ENCODE measurements at regions not wholly inside any gene's neighbourhood (a gene's known extent, or its start where the extent isn't known, plus 50 kb on each side); places are given as distances from the start of the nearest gene placed in this dataset.
"Not testable (repeated sequence)": the region's sequence is repeated elsewhere in the genome, so short reads cannot be mapped to it uniquely, and the experiment has no call there.

GRCh38 chr5:42109006-42109572 is 184.0 kb downstream of the FBXO4 start:
- no peak overlapping the region for H3K9ac ChIP-seq (ENCODE audit: control insufficient read depth, extremely low read depth, insufficient read depth, low read length)
- no peak overlapping the region for H3K27ac ChIP-seq (ENCODE audit: control insufficient read depth, insufficient read depth, low read length)
- no peaks in the 10 kb centered on the region for H3K27me3 ChIP-seq (ENCODE audit: control insufficient read depth, extremely low read depth, insufficient read depth, low read length)
- H2AFZ ChIP-seq (ENCODE audit: control insufficient read depth, low read length) = no peak overlapping the region
- H3K9me3 ChIP-seq (ENCODE audit: control insufficient read depth, low read depth, low read length) = no peaks in the 10 kb centered on the region
- no peak overlapping the region for H3K4me2 ChIP-seq (ENCODE audit: control insufficient read depth, extremely low read depth, insufficient read depth, low read depth, low read length)
- no peak for TF ChIP-seq EZH2 (IDR thresholded peaks at IDR 0.05; ENCODE audit: low read length)
- TF ChIP-seq CTCF (optimal IDR thresholded peaks at IDR 0.05 in 1 of 3, IDR thresholded peaks at IDR 0.05 in 1 of 3, conservative IDR thresholded peaks at IDR 0.05 in 1 of 3; ENCODE audit: extremely low read depth in 1 of 3, insufficient read depth in 2 of 3, low read length in 3 of 3) = no peak
- H3K9me1 ChIP-seq (ENCODE audit: control insufficient read depth, extremely low read depth, insufficient read depth, low read length) = no peaks in the 10 kb centered on the region
- no peaks in the 10 kb centered on the region for H3K4me1 ChIP-seq (ENCODE audit: control insufficient read depth, extremely low read depth, insufficient read depth, low read length)
- dilution Hi-C loops (cut with MboI; ENCODE audit: extremely low pct_ligation_motif_present, low sequenced_read_pairs) = no loop called here
- FAIRE-seq (no peak), DNase-seq (ENCODE audit: low read depth, low spot score) (no peak)
- H3K4me3 ChIP-seq (ENCODE audit: control insufficient read depth in 2 of 3, extremely low read depth in 1 of 3, insufficient read depth in 2 of 3, low read depth in 1 of 3, low read length in 3 of 3) = no peak overlapping the region
- H4K20me1 ChIP-seq (ENCODE audit: control insufficient read depth, extremely low read depth, insufficient read depth, low read length) = no peaks in the 10 kb centered on the region
- no peaks in the 10 kb centered on the region for H3K36me3 ChIP-seq (ENCODE audit: control insufficient read depth in 2 of 2, extremely low read depth in 1 of 2, insufficient read depth in 2 of 2, low read length in 2 of 2)
- no peaks in the 10 kb centered on the region for H3K79me2 ChIP-seq (ENCODE audit: control insufficient read depth, insufficient read depth, low read length)

GRCh38 chr5:42115721-42116120 is 190.6 kb downstream of the FBXO4 start:
- H3K9me3 ChIP-seq (ENCODE audit: control insufficient read depth, low read depth, low read length); H3K9me1 ChIP-seq (ENCODE audit: control insufficient read depth, extremely low read depth, insufficient read depth, low read length); dilution Hi-C loops (cut with MboI; ENCODE audit: extremely low pct_ligation_motif_present, low sequenced_read_pairs); H3K79me2 ChIP-seq (ENCODE audit: control insufficient read depth, insufficient read depth, low read length); H2AFZ ChIP-seq (ENCODE audit: control insufficient read depth, low read length); H3K36me3 ChIP-seq (ENCODE audit: control insufficient read depth in 2 of 2, extremely low read depth in 1 of 2, insufficient read depth in 2 of 2, low read length in 2 of 2); H3K27ac ChIP-seq (ENCODE audit: control insufficient read depth, insufficient read depth, low read length); H3K4me1 ChIP-seq (ENCODE audit: control insufficient read depth, extremely low read depth, insufficient read depth, low read length); FAIRE-seq; H3K4me2 ChIP-seq (ENCODE audit: control insufficient read depth, extremely low read depth, insufficient read depth, low read depth, low read length); H3K9ac ChIP-seq (ENCODE audit: control insufficient read depth, extremely low read depth, insufficient read depth, low read length); H4K20me1 ChIP-seq (ENCODE audit: control insufficient read depth, extremely low read depth, insufficient read depth, low read length); DNase-seq (ENCODE audit: low read depth, low spot score); H3K4me3 ChIP-seq (ENCODE audit: control insufficient read depth in 2 of 3, extremely low read depth in 1 of 3, insufficient read depth in 2 of 3, low read depth in 1 of 3, low read length in 3 of 3); H3K27me3 ChIP-seq (ENCODE audit: control insufficient read depth, extremely low read depth, insufficient read depth, low read length): not testable (repeated sequence)

GRCh38 chr5:42120070-42120469 is 195.0 kb downstream of the FBXO4 start:
- dilution Hi-C loops (cut with MboI; ENCODE audit: extremely low pct_ligation_motif_present, low sequenced_read_pairs) = no loop called here
- no peak overlapping the region for H3K27ac ChIP-seq (ENCODE audit: control insufficient read depth, insufficient read depth, low read length)

More at GRCh38 chr5:42120070-42120469, 195.0 kb downstream of the FBXO4 start:
- Histone ChIP-seq H3K9me3 (ENCODE audit: control insufficient read depth, low read depth, low read length) (no peaks in the 10 kb centered on the region), H2AFZ (ENCODE audit: control insufficient read depth, low read length) (no peak overlapping the region), H3K4me3 (ENCODE audit: control insufficient read depth in 2 of 3, extremely low read depth in 1 of 3, insufficient read depth in 2 of 3, low read depth in 1 of 3, low read length in 3 of 3) (no peak overlapping the region), H3K9me1 (ENCODE audit: control insufficient read depth, extremely low read depth, insufficient read depth, low read length) (no peaks in the 10 kb centered on the region), H3K36me3 (ENCODE audit: control insufficient read depth in 2 of 2, extremely low read depth in 1 of 2, insufficient read depth in 2 of 2, low read length in 2 of 2) (no peaks in the 10 kb centered on the region), H3K79me2 (ENCODE audit: control insufficient read depth, insufficient read depth, low read length) (no peaks in the 10 kb centered on the region), H3K4me2 (ENCODE audit: control insufficient read depth, extremely low read depth, insufficient read depth, low read depth, low read length) (no peak overlapping the region), H4K20me1 (ENCODE audit: control insufficient read depth, extremely low read depth, insufficient read depth, low read length) (no peaks in the 10 kb centered on the region), H3K27me3 (ENCODE audit: control insufficient read depth, extremely low read depth, insufficient read depth, low read length) (no peaks in the 10 kb centered on the region), H3K4me1 (ENCODE audit: control insufficient read depth, extremely low read depth, insufficient read depth, low read length) (no peaks in the 10 kb centered on the region), H3K9ac (ENCODE audit: control insufficient read depth, extremely low read depth, insufficient read depth, low read length) (no peak overlapping the region)
- DNase-seq (ENCODE audit: low read depth, low spot score) (no peak), FAIRE-seq (no peak)
- no peak for TF ChIP-seq CTCF (optimal IDR thresholded peaks at IDR 0.05 in 1 of 3, IDR thresholded peaks at IDR 0.05 in 1 of 3, conservative IDR thresholded peaks at IDR 0.05 in 1 of 3; ENCODE audit: extremely low read depth in 1 of 3, insufficient read depth in 2 of 3, low read length in 3 of 3)
- TF ChIP-seq EZH2 (IDR thresholded peaks at IDR 0.05; ENCODE audit: low read length) = no peak
